Right ventricle myocardium superior (tissue), 1 donor: ENCODE measurements at regions not wholly inside any gene's neighbourhood (a gene's known extent, or its start where the extent isn't known, plus 50 kb on each side); places are given as distances from the start of the nearest gene placed in this dataset.
"Not testable (repeated sequence)": the region's sequence is repeated elsewhere in the genome, so short reads cannot be mapped to it uniquely, and the experiment has no call there.

Experiments
- ATAC-seq: fragments of 200-7000 bp; cut with Tn5 transposase; one replicate; pipeline ENCODE4 v1.9.1; 2020; ENCODE audit warnings: mild to moderate bottlenecking; ENCODE audit not compliant: poor library complexity
- DNase-seq: peaks from one replicate; pipeline ENCODE4 v3.0.0-alpha.2; 2020
- intact Hi-C: fragments of 100-400 bp; cut with DNase I; formaldehyde crosslinking; loops from one replicate; pipeline ENCODE4 v1.11.2; 2022
- donor health status: DM: no; HTN: yes; CAD: no; lungs with severe emphysema.

- DNase-seq (no peak), ATAC-seq (no peak)
- intact Hi-C loops: no loop called here
Observed at GRCh38 chr11:41666951-41667653, 207.7 kb upstream of the LRRC4C start.

- DNase-seq: no peak
- intact Hi-C loops: no loop called here
- no peak for ATAC-seq
Observed at GRCh38 chr11:41675205-41675604, 215.8 kb upstream of the LRRC4C start.

- intact Hi-C loops: no loop called here
- no peak for ATAC-seq
- DNase-seq: no peak
Observed at GRCh38 chr11:41713030-41713429, 253.6 kb upstream of the LRRC4C start.

GRCh38 chr11:41714101-41714500 lies 254.6 kb upstream of the LRRC4C start:
- intact Hi-C loops: no loop called here
- ATAC-seq (no peak), DNase-seq (no peak)

GRCh38 chr11:41716862-41717261 lies 257.4 kb upstream of the LRRC4C start:
- no peak for ATAC-seq
- intact Hi-C loops: no loop called here
- no peak for DNase-seq

GRCh38 chr11:41720761-41721160 lies 261.3 kb upstream of the LRRC4C start:
- ATAC-seq (no peak), DNase-seq (no peak)
- intact Hi-C loops: no loop called here

GRCh38 chr11:41728161-41728560 lies 268.7 kb upstream of the LRRC4C start:
- intact Hi-C loops, DNase-seq, ATAC-seq: not testable (repeated sequence)

GRCh38 chr11:41775296-41775695 lies 315.8 kb upstream of the LRRC4C start:
- intact Hi-C loops: no loop called here
- DNase-seq (no peak), ATAC-seq (no peak)

- no peak for ATAC-seq
- intact Hi-C loops: no loop called here
Observed at GRCh38 chr11:41779401-41779960, 320.0 kb upstream of the LRRC4C start.

GRCh38 chr11:41781441-41781840 lies 322.0 kb upstream of the LRRC4C start:
- DNase-seq: no peak
- intact Hi-C loops: no loop called here
- ATAC-seq: no peak

More at GRCh38 chr11:41779401-41779960, 320.0 kb upstream of the LRRC4C start:
- no peak for DNase-seq

GRCh38 chr11:41784513-41785335 lies 325.3 kb upstream of the LRRC4C start:
- intact Hi-C loops: no loop called here
- no peak for DNase-seq
- ATAC-seq: no peak

GRCh38 chr11:41786087-41786486 lies 326.6 kb upstream of the LRRC4C start:
- intact Hi-C loops: no loop called here
- ATAC-seq (no peak), DNase-seq (no peak)

GRCh38 chr11:41788177-41788576 lies 328.7 kb upstream of the LRRC4C start:
- DNase-seq (no peak), ATAC-seq (no peak)
- intact Hi-C loops: no loop called here

GRCh38 chr11:41789376-41789775 lies 329.9 kb upstream of the LRRC4C start:
- intact Hi-C loops: no loop called here
- DNase-seq: no peak
- no peak for ATAC-seq

- ATAC-seq: no peak
- intact Hi-C loops: no loop called here
- DNase-seq: no peak
Observed at GRCh38 chr11:41795004-41795403, 335.6 kb upstream of the LRRC4C start.

GRCh38 chr11:41799754-41800153 lies 340.3 kb upstream of the LRRC4C start:
- intact Hi-C loops: no loop called here
- DNase-seq (no peak), ATAC-seq (no peak)

- ATAC-seq: no peak
- intact Hi-C loops: no loop called here
Observed at GRCh38 chr11:41803895-41804294, 344.4 kb upstream of the LRRC4C start.

GRCh38 chr11:41816396-41816795 lies 356.9 kb upstream of the LRRC4C start:
- intact Hi-C loops: no loop called here
- ATAC-seq (no peak), DNase-seq (no peak)

More at GRCh38 chr11:41803895-41804294, 344.4 kb upstream of the LRRC4C start:
- no peak for DNase-seq

- ATAC-seq, DNase-seq, intact Hi-C loops: not testable (repeated sequence)
Observed at GRCh38 chr11:41824287-41824686, 364.8 kb upstream of the LRRC4C start.

- intact Hi-C loops: no loop called here
- DNase-seq (no peak), ATAC-seq (no peak)
Observed at GRCh38 chr11:41826085-41826484, 366.6 kb upstream of the LRRC4C start.
